T-cell (primary cell): ENCODE measurements at regions not wholly inside any gene's neighbourhood (a gene's known extent, or its start where the extent isn't known, plus 50 kb on each side); places are given as distances from the start of the nearest gene placed in this dataset.

Source experiments
- ATAC-seq, 4 experiments: fragments of 200-7000 bp in 3 of 4; fragments of 150-1000 bp in 1 of 4; cut with Tn5 transposase; replicated peaks in 1 of 4; 1 replicate in 3 of 4; 2 replicates in 1 of 4; pipeline ENCODE4 v1.10.0; 2021; ENCODE audit warnings: moderate library complexity in 3 of 4, mild to moderate bottlenecking in 2 of 4, moderate number of reproducible peaks in 1 of 4
- CTCF ChIA-PET, 2 donors: fragments of 300-600 bp; sonication (Branson Sonifier 250); formaldehyde crosslinking; loops; one replicate each; lab custom pipeline; 2022; ENCODE audit warnings: antibody characterized with exemption in 2 of 2; lab: Charles Lee
- POLR2A ChIA-PET, 2 donors: fragments of 300-600 bp; sonication (Branson Sonifier 250); formaldehyde crosslinking; loops; one replicate each; lab custom pipeline; 2022; ENCODE audit warnings: antibody characterized with exemption in 2 of 2; lab: Charles Lee
- DNase-seq, 35 experiments: peaks; one replicate each; pipeline versions ENCODE4 v3.0.0 to v3.0.0-alpha.2; 2013 to 2023
- H3K27ac ChIP-seq: one replicate; pipeline ENCODE4 v1.5.1; 2013; ENCODE audit warnings: low read length
- H3K27me3 ChIP-seq, 2 experiments: replicated peaks in 1 of 2; 1 replicate in 1 of 2; 2 replicates in 1 of 2; pipeline versions ENCODE4 v1.6.1 to v1.7.0; 2013; ENCODE audit warnings: low read length in 1 of 2, mixed read lengths in 1 of 2; ENCODE audit not compliant: control insufficient read depth in 2 of 2, insufficient read depth in 2 of 2; ENCODE audit errors: extremely low read depth in 1 of 2
- H3K36me3 ChIP-seq, 2 donors: 1 replicate in 1 of 2; 2 replicates in 1 of 2; pipeline versions ENCODE4 v1.6.1 to v1.7.0; 2013; ENCODE audit warnings: low read length in 1 of 2; ENCODE audit not compliant: control insufficient read depth in 2 of 2, insufficient read depth in 1 of 2; ENCODE audit errors: extremely low read depth in 1 of 2
- H3K4me1 ChIP-seq, 2 experiments: 1 replicate in 1 of 2; 2 replicates in 1 of 2; pipeline versions ENCODE4 v1.6.1 to v1.7.0; 2013; ENCODE audit warnings: low read length in 2 of 2, mixed read lengths in 1 of 2; ENCODE audit not compliant: insufficient read depth in 2 of 2, control insufficient read depth in 1 of 2; ENCODE audit errors: extremely low read depth in 1 of 2
- H3K4me3 ChIP-seq, 2 donors: 1 replicate in 1 of 2; 2 replicates in 1 of 2; pipeline versions ENCODE4 v1.5.1 to v1.7.0; 2013; ENCODE audit warnings: mild to moderate bottlenecking in 2 of 2, low read length in 1 of 2, moderate library complexity in 1 of 2; ENCODE audit not compliant: control insufficient read depth in 1 of 2; ENCODE audit errors: extremely low read depth in 1 of 2
- H3K9me3 ChIP-seq: 2 replicates; pipeline ENCODE4 v1.7.0; 2013
- H3K27ac Mint-ChIP-seq, 2 donors: one replicate each; pipeline ENCODE4 v1.8.0; 2020 to 2021; ENCODE audit warnings: mild to moderate bottlenecking in 2 of 2, mixed read lengths in 2 of 2
- H3K27me3 Mint-ChIP-seq, 2 donors: one replicate each; pipeline ENCODE4 v1.8.0; 2021 to 2022; ENCODE audit warnings: mixed read lengths in 2 of 2
- H3K36me3 Mint-ChIP-seq: one replicate; pipeline ENCODE4 v1.8.0; 2021; ENCODE audit warnings: mixed read lengths
- H3K4me1 Mint-ChIP-seq, 3 donors: one replicate each; pipeline ENCODE4 v1.8.0; 2020 to 2022; ENCODE audit warnings: mixed read lengths in 3 of 3, mild to moderate bottlenecking in 1 of 3
- H3K4me3 Mint-ChIP-seq, 3 donors: one replicate each; pipeline ENCODE4 v1.8.0; 2020 to 2022; ENCODE audit warnings: mild to moderate bottlenecking in 3 of 3, mixed read lengths in 3 of 3, moderate library complexity in 3 of 3
- H3K9me3 Mint-ChIP-seq, 3 donors: one replicate each; pipeline ENCODE4 v1.8.0; 2020 to 2022; ENCODE audit warnings: mixed read lengths in 3 of 3
- WGBS: methylation state at CpG from one replicate; pipeline ENCODE4 v1.1.5; 2013; ENCODE audit warnings: missing lambda C conversion rate; ENCODE audit not compliant: insufficient coverage; 5-methylcytosine and 5-hydroxymethylcytosine counted together

DNA sequence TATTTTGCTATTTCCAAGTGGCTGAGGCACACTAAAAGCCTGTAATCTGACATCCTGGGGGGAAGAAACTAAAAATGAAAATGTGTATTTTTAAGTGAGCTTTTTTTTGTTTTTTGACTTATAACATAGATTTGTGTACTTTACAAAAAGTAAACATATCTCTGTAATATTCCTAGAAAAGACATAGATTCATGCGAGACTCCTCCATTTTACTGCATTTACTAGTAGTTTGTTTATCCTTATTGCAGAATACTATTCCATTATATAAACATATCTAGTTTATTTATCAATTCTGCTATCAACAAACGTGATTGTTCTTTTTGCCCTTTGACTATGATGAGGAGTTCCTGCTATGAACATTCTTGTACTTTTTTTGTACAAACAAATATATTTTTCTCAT is 67.8 kb upstream of the PLSCR5 start:
- Histone ChIP-seq H3K4me3 (no peak overlapping the region), H3K4me1 (no peaks in the 10 kb centered on the region), H3K36me3 (no peaks in the 10 kb centered on the region), H3K9me3 (no peaks in the 10 kb centered on the region), H3K27me3 (no peaks in the 10 kb centered on the region), H3K27ac (no peak overlapping the region)
- DNase-seq (no peak), ATAC-seq (no peak)
- no CpG with 5 or more reads among the region's 2 CpGs for WGBS
- H3K9me3 Mint-ChIP-seq = no peaks in the 10 kb centered on the region
- no peaks in the 10 kb centered on the region for H3K27me3 Mint-ChIP-seq
- H3K4me3 Mint-ChIP-seq = no peak overlapping the region
- H3K4me1 Mint-ChIP-seq = no peaks in the 10 kb centered on the region
- ChIA-PET POLR2A (no interaction called here), CTCF (no interaction called here)
- H3K27ac Mint-ChIP-seq = no peak overlapping the region
- H3K36me3 Mint-ChIP-seq = no peaks in the 10 kb centered on the region

- no peaks in the 10 kb centered on the region for H3K4me1 Mint-ChIP-seq
- ChIA-PET CTCF (interaction anchor here in 1 of 2 donors (0.6 kb wide), 1 partner anchor 1862 kb away, joined by 4 read pairs; no protein-coding TSS in a partner anchor), POLR2A (interaction anchor here in 1 of 2 donors (0.7 kb wide), 1 partner anchor 1737 kb away, joined by 3 read pairs; no protein-coding TSS in a partner anchor)
- no peak overlapping the region for H3K4me3 ChIP-seq
- DNase-seq = no peak
- 57% methylated on average over 1 of the region's 4 CpGs for WGBS
- no peak overlapping the region for H3K4me3 Mint-ChIP-seq
- no peaks in the 10 kb centered on the region for H3K27me3 ChIP-seq
- H3K27ac Mint-ChIP-seq = no peak overlapping the region
- peaks cover 0 to 9% (median 0%) of the 10 kb centered on the region in 3 donors for H3K9me3 Mint-ChIP-seq
- no peaks in the 10 kb centered on the region for H3K9me3 ChIP-seq
- no peaks in the 10 kb centered on the region for H3K27me3 Mint-ChIP-seq
- no peaks in the 10 kb centered on the region for H3K4me1 ChIP-seq
- H3K36me3 Mint-ChIP-seq = no peaks in the 10 kb centered on the region
- no peaks in the 10 kb centered on the region for H3K36me3 ChIP-seq
- no peak for ATAC-seq
- no peak overlapping the region for H3K27ac ChIP-seq
Observed at GRCh38 chr3:146664403-146664802, 59.3 kb upstream of the PLSCR5 start.

DNA sequence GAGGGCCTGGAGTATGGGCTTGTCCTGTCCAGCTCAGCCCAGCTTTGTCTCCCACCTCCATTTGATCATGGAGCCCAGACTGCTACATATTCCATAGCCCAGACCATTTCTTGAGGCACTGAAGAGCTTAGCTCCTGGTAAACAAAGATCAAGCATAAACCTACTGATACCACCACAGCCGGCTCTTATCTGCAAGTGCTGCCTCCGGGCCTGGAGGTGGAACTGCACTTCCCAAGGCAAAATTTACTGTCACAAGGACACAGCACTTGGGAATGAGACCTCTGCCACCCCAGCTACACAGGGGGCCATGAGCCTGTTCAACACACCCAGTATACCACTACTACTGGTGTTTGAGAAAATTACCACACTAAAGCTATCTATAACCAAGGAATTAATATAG is 53.7 kb upstream of the PLSCR5 start:
- no peak overlapping the region for H3K27ac ChIP-seq
- H3K9me3 ChIP-seq = no peaks in the 10 kb centered on the region
- CTCF ChIA-PET = interaction anchor here in 1 of 2 donors (0.7 kb wide), 1 partner anchor 911 kb away, joined by 6 read pairs; no protein-coding TSS in a partner anchor
- POLR2A ChIA-PET = interaction anchor here in 1 of 2 donors (0.6 kb wide), 1 partner anchor 127 kb away, joined by 3 read pairs; no protein-coding TSS in a partner anchor
- Mint-ChIP-seq H3K4me3 (no peak overlapping the region), H3K4me1 (no peaks in the 10 kb centered on the region), H3K9me3 (peaks cover 0 to 12% (median 6%) of the 10 kb centered on the region in 3 donors), H3K27me3 (no peaks in the 10 kb centered on the region), H3K36me3 (no peaks in the 10 kb centered on the region), H3K27ac (no peak overlapping the region)
- no peaks in the 10 kb centered on the region for H3K4me1 ChIP-seq
- no peak overlapping the region for H3K4me3 ChIP-seq
- WGBS = no CpG with 5 or more reads among the region's 2 CpGs
- H3K27me3 ChIP-seq = no peaks in the 10 kb centered on the region
- ATAC-seq (no peak), DNase-seq (no peak)
- no peaks in the 10 kb centered on the region for H3K36me3 ChIP-seq

DNA sequence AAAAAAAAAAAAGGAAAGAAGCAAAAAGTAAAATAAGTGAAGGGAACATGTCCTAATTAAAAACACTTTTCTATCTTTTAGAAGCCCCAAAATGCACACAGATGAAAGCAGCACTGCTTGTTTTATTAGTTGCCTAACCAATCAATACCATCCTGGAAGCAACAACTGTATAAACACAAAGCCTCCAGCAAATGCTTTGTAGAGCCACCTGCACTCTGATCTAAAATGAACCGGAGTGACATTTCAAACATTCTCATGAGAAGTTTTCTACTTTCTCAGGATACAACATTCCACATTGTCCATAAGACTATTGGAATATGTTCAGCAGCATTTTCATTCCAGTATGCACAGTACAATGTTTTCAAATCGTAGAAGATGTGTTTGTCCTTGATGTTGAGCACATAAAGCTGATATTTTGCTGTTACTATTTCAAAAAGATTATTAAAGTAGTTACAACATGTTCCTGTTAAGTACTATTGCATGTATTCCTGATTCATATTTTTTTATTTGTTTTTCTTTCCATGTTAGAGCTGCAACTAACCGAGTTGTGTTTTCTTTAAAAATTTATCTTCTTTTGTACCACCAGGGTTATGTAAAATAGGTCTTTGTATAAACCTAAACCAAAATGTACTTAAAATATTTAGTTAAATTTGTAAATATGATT is 50.3 kb upstream of the PLSCR5 start:
- Mint-ChIP-seq H3K27ac (no peak overlapping the region), H3K4me1 (no peaks in the 10 kb centered on the region), H3K9me3 (peaks cover 0 to 9% (median 6%) of the 10 kb centered on the region in 3 donors), H3K27me3 (peaks cover 0 to 5% of the 10 kb centered on the region in 2 donors), H3K4me3 (no peak overlapping the region), H3K36me3 (no peaks in the 10 kb centered on the region)
- ChIA-PET POLR2A (no interaction called here), CTCF (no interaction called here)
- H3K9me3 ChIP-seq = no peaks in the 10 kb centered on the region
- no peak for ATAC-seq
- no peak for DNase-seq
- no peaks in the 10 kb centered on the region for H3K36me3 ChIP-seq
- WGBS = 100% methylated on average over 1 of the region's 3 CpGs
- H3K27ac ChIP-seq = no peak overlapping the region
- H3K4me3 ChIP-seq = no peak overlapping the region
- no peaks in the 10 kb centered on the region for H3K27me3 ChIP-seq
- no peaks in the 10 kb centered on the region for H3K4me1 ChIP-seq
